ENCODE measurements at regions not wholly inside any gene's neighbourhood (a gene's known extent, or its start where the extent isn't known, plus 50 kb on each side); places are given as distances from the start of the nearest gene placed in this dataset.

- TF ChIP-seq CTCF (IDR thresholded peaks at IDR 0.05; ENCODE audit: low read depth, low read length) (no peak), POLR2A (IDR thresholded peaks at IDR 0.05; ENCODE audit: extremely low read depth, insufficient read length) (no peak), MYC (IDR thresholded peaks at IDR 0.05; ENCODE audit: low read depth, low read length) (no peak)
These were observed 159.1 kb upstream of the ZSWIM2 start for GRCh38 chr2:187008111-187008510.

Data from NB4 (cell line).